ACHN (cell line): ENCODE measurements at regions not wholly inside any gene's neighbourhood (a gene's known extent, or its start where the extent isn't known, plus 50 kb on each side); places are given as distances from the start of the nearest gene placed in this dataset.

ENCODE experiments used
- DNase-seq: peaks from one replicate; pipeline ENCODE4 v3.0.0-alpha.2; 2015
- in situ Hi-C: cut with HindIII; loops from 2 replicates; pipeline ENCODE4 v1.10.0; 2017; ENCODE audit warnings: low sequenced_read_pairs, low pct_ligation_motif_present, low pct_unique_long_range_greater_than_20kb

- in situ Hi-C loops = no loop called here
- no peak for DNase-seq
These were observed 185.0 kb downstream of the CSNK1G3 start for GRCh38 chr5:123696921-123697341.

GRCh38 chr5:123690821-123691220 lies 178.8 kb downstream of the CSNK1G3 start:
- in situ Hi-C loops = no loop called here
- peak; percentile 29 for DNase-seq

GRCh38 chr5:123681061-123681460 lies 169.1 kb downstream of the CSNK1G3 start:
- in situ Hi-C loops = no loop called here
- no peak for DNase-seq

- no peak for DNase-seq
- in situ Hi-C loops = no loop called here
These were observed 161.1 kb downstream of the CSNK1G3 start for GRCh38 chr5:123673107-123673506.

GRCh38 chr5:123671711-123672456 lies 159.9 kb downstream of the CSNK1G3 start:
- in situ Hi-C loops = no loop called here
- DNase-seq = no peak

- peak; percentile 58 for DNase-seq
- in situ Hi-C loops = no loop called here
These were observed 159.1 kb downstream of the CSNK1G3 start for GRCh38 chr5:123671042-123671441.
